ENCODE measurements at regions not wholly inside any gene's neighbourhood (a gene's known extent, or its start where the extent isn't known, plus 50 kb on each side); places are given as distances from the start of the nearest gene placed in this dataset.

GRCh38 chr9:26735160-26735559 lies 157.4 kb downstream of the CAAP1 start:
- DNase-seq: no peak

GRCh38 chr9:26729187-26729586 lies 163.4 kb downstream of the CAAP1 start:
- no peak for DNase-seq

- no peak for DNase-seq
These were observed 165.1 kb downstream of the CAAP1 start for GRCh38 chr9:26727471-26727870.

DNA sequence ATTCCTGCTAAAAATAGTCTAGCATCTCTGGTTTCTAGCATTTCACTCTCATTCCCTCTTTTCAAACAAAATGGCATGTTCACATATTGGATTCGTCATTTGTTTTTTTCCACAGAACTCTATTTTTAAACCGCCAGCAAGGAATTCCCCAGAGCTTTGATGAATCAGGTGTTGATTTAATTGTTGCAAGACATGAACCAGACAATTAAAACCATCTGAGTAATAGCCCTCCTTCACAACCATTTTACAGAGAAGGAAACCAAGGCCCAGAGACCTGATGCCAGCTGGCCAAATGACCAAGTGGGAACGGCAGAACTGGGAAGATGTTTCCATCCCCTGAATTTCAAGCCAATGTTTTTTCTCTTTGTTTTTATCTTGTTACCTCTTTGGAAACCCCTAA lies 167.0 kb downstream of the CAAP1 start:
- DNase-seq: no peak

GRCh38 chr9:26723486-26723885 lies 169.1 kb downstream of the CAAP1 start:
- DNase-seq: no peak

GRCh38 chr9:26722755-26723154 lies 169.8 kb downstream of the CAAP1 start:
- no peak for DNase-seq

- DNase-seq: no peak
These were observed 182.6 kb downstream of the CAAP1 start for GRCh38 chr9:26710008-26710407.

GRCh38 chr9:26706223-26706622 lies 186.4 kb downstream of the CAAP1 start:
- no peak for DNase-seq

GRCh38 chr9:26695298-26695622 lies 197.3 kb downstream of the CAAP1 start:
- no peak for DNase-seq

GRCh38 chr9:26694381-26695297 lies 198.0 kb downstream of the CAAP1 start:
- no peak for DNase-seq

DNA sequence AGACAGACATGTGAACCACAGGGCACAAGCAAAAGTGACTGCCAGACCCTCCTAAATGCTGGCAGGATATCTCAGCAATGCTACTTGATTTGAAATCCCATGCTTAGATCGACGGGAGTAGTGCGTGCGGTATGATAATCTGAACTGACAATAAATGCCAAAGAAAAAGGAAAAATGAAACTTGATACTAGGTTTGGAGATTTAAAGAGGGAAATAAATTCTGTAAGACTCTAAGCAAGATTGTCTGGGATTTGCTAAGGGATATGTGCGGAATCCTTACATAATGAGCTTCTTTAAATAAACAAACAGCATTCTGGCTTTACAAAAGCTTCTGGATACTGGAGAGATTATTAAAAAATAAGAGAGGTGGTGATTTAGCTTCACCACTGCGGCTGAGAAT lies 203.6 kb downstream of the CAAP1 start:
- DNase-seq: no peak

- no peak for DNase-seq
These were observed 205.2 kb downstream of the CAAP1 start for GRCh38 chr9:26687421-26687820.

DNA sequence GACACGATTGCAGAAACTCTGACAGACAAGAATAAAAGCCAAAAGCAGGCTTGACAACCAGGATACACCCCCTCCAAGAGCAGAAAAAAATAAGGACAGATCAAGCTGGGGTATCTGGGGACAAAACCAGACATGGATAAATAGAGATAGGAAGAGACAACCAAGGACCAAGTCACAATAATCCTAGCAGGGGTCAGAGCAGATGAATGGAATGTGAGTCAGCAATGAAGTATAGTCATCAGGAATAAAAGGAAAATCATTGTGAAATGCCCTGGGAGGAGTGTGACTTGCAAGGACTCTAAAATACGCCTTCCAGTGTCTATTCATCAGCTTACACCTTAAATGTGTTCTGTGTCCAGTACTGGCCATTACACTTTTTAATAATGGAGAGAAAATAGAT lies 206.8 kb downstream of the CAAP1 start:
- DNase-seq: no peak

GRCh38 chr9:26684029-26684428 lies 208.6 kb downstream of the CAAP1 start:
- no peak for DNase-seq

GRCh38 chr9:26682796-26683496 lies 209.7 kb downstream of the CAAP1 start:
- DNase-seq: no peak

DNA sequence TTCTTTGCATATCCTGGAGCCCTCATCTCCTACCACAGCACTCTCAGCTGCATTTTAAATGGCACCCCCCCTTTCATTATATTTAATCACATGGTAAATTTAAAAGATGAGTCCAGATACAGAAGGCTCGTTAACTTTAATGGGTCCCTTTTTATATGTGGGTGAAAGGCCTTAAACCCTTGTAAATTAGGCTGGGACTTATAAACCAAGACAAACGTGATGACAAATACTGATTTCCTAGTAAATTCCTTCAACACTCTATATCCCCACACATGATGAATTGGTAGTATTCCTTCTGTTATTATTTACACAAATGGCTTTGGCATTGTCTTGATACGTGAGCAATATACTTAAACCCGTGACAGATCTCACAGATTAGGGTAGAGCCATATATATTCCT lies 210.6 kb downstream of the CAAP1 start:
- no peak for DNase-seq

GRCh38 chr9:26677965-26678706 lies 214.5 kb downstream of the CAAP1 start:
- DNase-seq: no peak

DNA sequence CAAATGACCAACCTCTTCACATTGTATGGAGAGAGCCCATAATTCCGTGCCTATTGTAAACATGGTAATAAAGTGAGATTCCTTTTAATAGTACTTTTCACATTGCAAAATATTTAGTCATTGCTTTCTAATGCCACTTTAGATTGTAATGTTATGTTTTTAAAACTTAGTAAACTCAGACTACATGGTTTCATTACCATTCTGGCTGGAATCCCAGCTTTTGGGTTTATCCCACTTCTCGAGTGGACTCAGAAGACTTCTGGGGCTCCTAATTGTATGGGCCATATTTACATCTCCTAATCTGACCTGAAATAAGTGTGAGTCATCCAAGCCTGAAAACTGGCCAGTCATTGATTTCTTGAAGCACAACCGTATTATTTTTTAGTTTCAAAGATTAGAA lies 217.6 kb downstream of the CAAP1 start:
- DNase-seq: no peak

DNA sequence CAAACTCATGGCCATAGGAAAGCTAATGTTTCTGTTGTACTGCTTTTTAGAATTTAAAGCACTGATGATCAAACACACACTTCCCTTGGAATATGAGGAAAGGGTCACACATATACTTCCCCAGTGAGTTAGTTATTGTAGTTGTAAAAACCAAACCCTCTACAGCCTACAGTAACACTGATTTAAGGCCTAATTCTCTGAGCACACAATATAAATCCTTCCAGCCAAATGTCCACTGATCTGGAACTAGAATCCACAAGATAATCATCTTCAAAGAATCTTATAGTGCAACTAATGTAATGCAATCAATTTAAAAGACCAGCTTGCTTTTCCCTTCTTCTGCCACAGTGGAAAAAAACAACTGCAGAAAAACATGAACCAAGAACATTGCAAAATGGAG lies 219.3 kb downstream of the CAAP1 start:
- DNase-seq: no peak

- no peak for DNase-seq
These were observed 222.6 kb downstream of the CAAP1 start for GRCh38 chr9:26669701-26670670.

DNA sequence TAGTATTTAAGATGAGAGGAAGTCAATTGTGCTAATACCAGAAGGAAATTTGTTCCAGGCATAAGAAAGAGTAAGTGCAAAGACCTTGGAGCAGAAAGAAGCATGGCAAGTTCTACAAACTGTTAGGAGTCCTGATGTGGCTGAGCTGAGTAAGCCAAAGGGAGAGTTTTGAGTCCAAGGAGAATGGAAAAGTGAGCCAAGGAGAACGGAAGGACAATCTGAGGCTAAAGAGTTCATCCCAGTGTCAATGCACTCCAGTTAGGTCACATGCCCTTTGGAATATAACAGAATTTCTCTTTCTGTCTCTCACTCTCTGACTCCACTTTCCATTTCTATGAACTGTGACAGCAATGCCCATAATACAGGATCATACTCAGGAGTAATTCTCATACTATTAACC lies 224.7 kb downstream of the CAAP1 start:
- DNase-seq: no peak

GRCh38 chr9:26665666-26666065 lies 226.9 kb downstream of the CAAP1 start:
- DNase-seq: no peak
